ENCODE measurements at regions not wholly inside any gene's neighbourhood (a gene's known extent, or its start where the extent isn't known, plus 50 kb on each side); places are given as distances from the start of the nearest gene placed in this dataset.

GRCh38 chr4:100738196-100739165, 220.7 kb upstream of the EMCN start:
- no peak for DNase-seq
- TF ChIP-seq POLR2A (IDR thresholded peaks at IDR 0.05; ENCODE audit: low read length) (no peak), GATA1 (IDR thresholded peaks at IDR 0.05; ENCODE audit: low read depth, low read length) (no peak)

- no peak for DNase-seq
- no peak for TF ChIP-seq POLR2A (IDR thresholded peaks at IDR 0.05; ENCODE audit: low read length)
- no peak for TF ChIP-seq GATA1 (IDR thresholded peaks at IDR 0.05; ENCODE audit: low read depth, low read length)
Measured at GRCh38 chr4:100736641-100737451, 219.0 kb upstream of the EMCN start.

GRCh38 chr4:100728861-100729260, 211.0 kb upstream of the EMCN start:
- TF ChIP-seq GATA1 (IDR thresholded peaks at IDR 0.05; ENCODE audit: low read depth, low read length) (no peak), POLR2A (IDR thresholded peaks at IDR 0.05; ENCODE audit: low read length) (no peak)
- no peak for DNase-seq

DNA sequence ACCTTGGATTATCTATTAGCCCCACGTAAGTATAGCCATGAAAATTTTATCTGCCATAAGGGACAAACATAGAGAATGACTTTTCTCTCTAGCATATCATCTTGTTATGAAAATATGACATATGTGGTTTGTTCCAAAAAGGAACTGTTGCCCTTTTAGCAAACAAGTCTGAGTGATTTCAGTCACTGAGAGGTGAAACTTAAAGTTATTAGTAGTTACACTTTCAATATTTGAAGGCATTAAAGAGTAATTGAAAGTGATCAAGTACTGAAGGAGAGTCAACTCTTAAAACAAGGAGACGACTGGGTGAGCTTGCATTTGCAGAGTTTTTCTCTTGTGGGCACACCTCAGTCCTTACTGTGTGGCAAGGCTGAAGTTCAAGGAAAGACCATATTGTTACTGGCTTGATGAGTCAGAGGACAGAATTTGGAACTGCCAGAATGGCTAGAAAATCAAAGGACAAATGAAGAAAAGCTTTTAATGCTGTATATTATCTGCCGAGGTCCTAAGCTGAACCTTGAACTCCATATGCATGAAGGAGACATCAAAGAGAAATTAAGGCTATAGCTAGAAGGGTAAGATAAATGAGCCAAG, 205.1 kb upstream of the EMCN start:
- DNase-seq: no peak

GRCh38 chr4:100722133-100722532, 204.3 kb upstream of the EMCN start:
- no peak for DNase-seq
- TF ChIP-seq POLR2A (IDR thresholded peaks at IDR 0.05; ENCODE audit: low read length) (no peak), GATA1 (IDR thresholded peaks at IDR 0.05; ENCODE audit: low read depth, low read length) (no peak)

More for the DNA sequence above, 205.1 kb upstream of the EMCN start:
- no peak for TF ChIP-seq POLR2A (IDR thresholded peaks at IDR 0.05; ENCODE audit: low read length)
- no peak for TF ChIP-seq GATA1 (IDR thresholded peaks at IDR 0.05; ENCODE audit: low read depth, low read length)

- no peak for TF ChIP-seq POLR2A (IDR thresholded peaks at IDR 0.05; ENCODE audit: low read length)
- no peak for TF ChIP-seq GATA1 (IDR thresholded peaks at IDR 0.05; ENCODE audit: low read depth, low read length)
- DNase-seq: no peak
Measured at GRCh38 chr4:100721490-100721889, 203.7 kb upstream of the EMCN start.

GRCh38 chr4:100721077-100721476, 203.3 kb upstream of the EMCN start:
- DNase-seq: no peak
- no peak for TF ChIP-seq POLR2A (IDR thresholded peaks at IDR 0.05; ENCODE audit: low read length)
- no peak for TF ChIP-seq GATA1 (IDR thresholded peaks at IDR 0.05; ENCODE audit: low read depth, low read length)

DNA sequence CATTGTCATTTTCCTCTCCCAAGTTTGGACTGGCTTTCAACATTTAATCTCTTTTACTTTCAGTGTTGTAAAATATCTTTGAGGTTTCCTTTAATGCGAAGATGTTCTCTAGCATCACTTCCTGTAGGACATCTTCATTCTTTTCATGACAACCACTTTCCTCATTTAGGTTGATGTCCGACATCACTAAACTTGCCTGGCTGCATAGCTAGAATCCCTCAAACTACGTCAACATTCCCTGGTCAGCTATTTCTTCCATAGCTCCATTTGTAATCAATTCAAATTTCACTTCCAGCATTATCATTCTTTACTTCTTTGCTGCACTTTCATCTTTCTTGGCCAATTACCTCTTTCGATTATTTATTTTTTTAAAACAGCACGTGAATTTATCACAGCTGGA, 198.6 kb upstream of the EMCN start:
- TF ChIP-seq GATA1 (IDR thresholded peaks at IDR 0.05; ENCODE audit: low read depth, low read length) (no peak), POLR2A (IDR thresholded peaks at IDR 0.05; ENCODE audit: low read length) (no peak)
- no peak for DNase-seq

DNA sequence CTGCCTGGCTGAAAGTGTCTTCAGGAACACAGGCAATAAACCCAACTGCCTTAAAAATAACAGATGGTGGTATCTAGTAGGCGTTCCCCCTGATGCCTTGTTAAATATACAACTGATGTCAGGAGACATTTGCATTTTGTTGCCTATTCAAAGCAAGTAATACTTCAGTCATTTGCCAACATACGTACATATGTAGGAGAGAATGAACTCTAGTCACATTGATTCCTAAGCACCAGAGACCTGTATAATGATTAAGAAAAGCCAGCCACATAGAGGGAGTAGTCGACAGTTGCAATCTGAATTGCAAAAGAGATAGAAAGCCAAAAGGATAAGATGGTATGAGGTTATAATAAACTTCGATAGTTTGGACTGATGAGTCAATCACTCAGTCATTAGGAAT, 191.0 kb upstream of the EMCN start:
- DNase-seq: no peak
- TF ChIP-seq POLR2A (IDR thresholded peaks at IDR 0.05; ENCODE audit: low read length) (no peak), GATA1 (IDR thresholded peaks at IDR 0.05; ENCODE audit: low read depth, low read length) (no peak)

DNA sequence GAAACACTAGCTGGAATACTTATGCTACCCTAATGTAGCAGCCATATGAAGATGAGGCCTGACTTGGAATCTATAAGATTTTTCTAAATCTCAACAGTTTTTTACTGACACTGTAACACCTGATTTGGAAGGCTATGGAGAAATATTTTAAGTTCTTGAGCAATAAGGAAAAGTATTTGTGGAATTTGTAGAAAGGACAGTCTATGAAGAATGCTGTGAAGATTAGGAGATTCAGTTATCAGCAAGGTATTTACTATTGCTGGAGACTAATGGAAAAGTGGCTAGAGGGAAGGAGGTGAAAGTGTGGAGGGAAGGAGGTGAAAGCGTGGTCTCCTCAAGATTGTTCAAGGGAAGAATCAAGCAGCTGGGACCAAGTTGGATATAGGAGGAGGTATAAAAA, 190.0 kb upstream of the EMCN start:
- TF ChIP-seq GATA1 (IDR thresholded peaks at IDR 0.05; ENCODE audit: low read depth, low read length) (no peak), POLR2A (IDR thresholded peaks at IDR 0.05; ENCODE audit: low read length) (no peak)
- no peak for DNase-seq

GRCh38 chr4:100696531-100696930, 178.7 kb upstream of the EMCN start:
- no peak for DNase-seq

DNA sequence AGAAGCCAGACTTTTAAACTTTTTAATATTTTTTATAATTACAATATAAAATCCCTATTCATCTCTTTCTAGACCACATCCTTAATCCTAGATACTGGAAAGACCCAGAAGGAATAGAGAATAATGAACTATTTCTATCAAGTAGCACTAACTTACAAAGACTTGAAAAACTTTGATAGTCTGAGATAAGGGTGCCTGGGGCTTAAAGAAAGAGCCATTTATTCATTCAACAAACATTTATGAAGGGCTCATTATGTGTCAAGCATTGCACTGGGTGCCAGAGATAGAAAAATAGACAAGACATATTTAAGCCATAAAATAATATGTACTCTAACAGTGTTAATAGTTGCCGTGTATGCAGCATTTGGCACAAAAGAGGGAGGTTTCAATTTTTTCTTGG, 178.0 kb upstream of the EMCN start:
- TF ChIP-seq GATA1 (IDR thresholded peaks at IDR 0.05; ENCODE audit: low read depth, low read length): no peak
- TF ChIP-seq POLR2A (IDR thresholded peaks at IDR 0.05; ENCODE audit: low read length): no peak
- no peak for DNase-seq

More at GRCh38 chr4:100696531-100696930, 178.7 kb upstream of the EMCN start:
- TF ChIP-seq GATA1 (IDR thresholded peaks at IDR 0.05; ENCODE audit: low read depth, low read length): no peak
- TF ChIP-seq POLR2A (IDR thresholded peaks at IDR 0.05; ENCODE audit: low read length): no peak

GRCh38 chr4:100695039-100695654, 177.3 kb upstream of the EMCN start:
- TF ChIP-seq GATA1 (IDR thresholded peaks at IDR 0.05; ENCODE audit: low read depth, low read length): no peak
- TF ChIP-seq POLR2A (IDR thresholded peaks at IDR 0.05; ENCODE audit: low read length): no peak
- DNase-seq: no peak

All from erythroblast (primary cell).